ENCODE measurements at regions not wholly inside any gene's neighbourhood (a gene's known extent, or its start where the extent isn't known, plus 50 kb on each side); places are given as distances from the start of the nearest gene placed in this dataset.
"Not testable (repeated sequence)": the region's sequence is repeated elsewhere in the genome, so short reads cannot be mapped to it uniquely, and the experiment has no call there.

- peaks cover 36% of the 10 kb centered on the region for H3K27me3 Mint-ChIP-seq (ENCODE audit: low read depth, unreplicated experiment)
- TF ChIP-seq CTCF (IDR thresholded peaks at IDR 0.05; ENCODE audit: insufficient read depth, low read depth, low read length) (no peak), EZH2 (IDR thresholded peaks at IDR 0.05; ENCODE audit: insufficient read depth, low read length) (no peak)
- peaks cover 3% of the 10 kb centered on the region for H3K9me3 ChIP-seq (ENCODE audit: insufficient read depth, low read depth, low read length)
- peaks cover 15% of the 10 kb centered on the region for H3K4me1 Mint-ChIP-seq (ENCODE audit: low read depth, unreplicated experiment)
- H3K9me3 Mint-ChIP-seq (ENCODE audit: unreplicated experiment) = peaks cover 9% of the 10 kb centered on the region
- H3K4me3 Mint-ChIP-seq (ENCODE audit: unreplicated experiment) = no peak overlapping the region
- H3K79me2 ChIP-seq (ENCODE audit: insufficient read depth, low read length) = no peaks in the 10 kb centered on the region
- no peak overlapping the region for H3K27ac Mint-ChIP-seq (ENCODE audit: unreplicated experiment)
- H3K4me3 ChIP-seq (ENCODE audit: insufficient read depth, low read depth, low read length) = no peak overlapping the region
- no peaks in the 10 kb centered on the region for H3K27me3 ChIP-seq (ENCODE audit: insufficient read depth, low read length)
- H4K20me1 ChIP-seq (ENCODE audit: insufficient read depth, low read length) = no peaks in the 10 kb centered on the region
- no peak overlapping the region for H3K4me2 ChIP-seq (ENCODE audit: low read length)
- no peak for DNase-seq (ENCODE audit: low read depth)
- H3K36me3 ChIP-seq (ENCODE audit: insufficient read depth, low read length) = no peaks in the 10 kb centered on the region
- H3K27ac ChIP-seq (ENCODE audit: low read depth, low read length) = no peak overlapping the region
- no peak for FAIRE-seq
- no peak overlapping the region for H2AFZ ChIP-seq (ENCODE audit: low read depth, low read length)
- H3K9ac ChIP-seq (ENCODE audit: low read length) = no peak overlapping the region
- no peaks in the 10 kb centered on the region for H3K36me3 Mint-ChIP-seq (ENCODE audit: low read depth, unreplicated experiment)
- H3K4me1 ChIP-seq (ENCODE audit: insufficient read depth, low read length) = no peaks in the 10 kb centered on the region
Measured at GRCh38 chr1:213622365-213623063, 365.3 kb upstream of the PROX1 start.

DNA sequence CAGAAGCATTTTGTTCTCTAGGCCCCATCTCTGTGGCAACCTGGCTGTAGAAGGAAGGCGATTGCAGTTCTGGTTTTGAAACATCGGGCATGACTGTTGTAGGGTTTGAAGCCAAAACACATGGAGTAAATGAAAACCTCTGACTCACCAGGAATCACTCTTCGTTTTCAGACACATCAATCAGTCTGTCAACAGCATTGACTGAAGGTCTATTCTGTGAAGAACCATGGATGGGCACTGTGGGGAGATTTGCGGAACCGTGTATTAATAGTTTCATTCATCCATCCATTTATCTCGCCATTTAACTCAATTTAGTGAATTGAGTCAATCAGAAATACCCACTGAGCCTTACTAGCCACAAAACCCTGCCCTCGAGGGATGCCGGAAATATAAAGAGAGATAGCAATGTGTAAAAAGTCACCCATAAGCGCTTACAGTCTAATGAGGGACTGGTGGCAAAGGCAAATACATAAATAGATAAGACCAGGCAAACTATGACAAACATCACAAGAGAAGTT is 364.6 kb upstream of the PROX1 start:
- H3K4me3 ChIP-seq (ENCODE audit: insufficient read depth, low read depth, low read length) = no peak overlapping the region
- TF ChIP-seq CTCF (IDR thresholded peaks at IDR 0.05; ENCODE audit: insufficient read depth, low read depth, low read length) (no peak), EZH2 (IDR thresholded peaks at IDR 0.05; ENCODE audit: insufficient read depth, low read length) (no peak)
- DNase-seq (ENCODE audit: low read depth) (no peak), FAIRE-seq (no peak)
- peaks cover 3% of the 10 kb centered on the region for H3K9me3 ChIP-seq (ENCODE audit: insufficient read depth, low read depth, low read length)
- Mint-ChIP-seq H3K36me3 (ENCODE audit: low read depth, unreplicated experiment) (no peaks in the 10 kb centered on the region), H3K4me1 (ENCODE audit: low read depth, unreplicated experiment) (peaks cover 15% of the 10 kb centered on the region), H3K27me3 (ENCODE audit: low read depth, unreplicated experiment) (peaks cover 33% of the 10 kb centered on the region), H3K27ac (ENCODE audit: unreplicated experiment) (no peak overlapping the region), H3K9me3 (ENCODE audit: unreplicated experiment) (peaks cover 9% of the 10 kb centered on the region), H3K4me3 (ENCODE audit: unreplicated experiment) (no peak overlapping the region)
- no peak overlapping the region for H3K4me2 ChIP-seq (ENCODE audit: low read length)
- no peak overlapping the region for H3K27ac ChIP-seq (ENCODE audit: low read depth, low read length)
- no peaks in the 10 kb centered on the region for H3K79me2 ChIP-seq (ENCODE audit: insufficient read depth, low read length)
- no peak overlapping the region for H2AFZ ChIP-seq (ENCODE audit: low read depth, low read length)
- H3K27me3 ChIP-seq (ENCODE audit: insufficient read depth, low read length) = no peaks in the 10 kb centered on the region
- H3K9ac ChIP-seq (ENCODE audit: low read length) = no peak overlapping the region
- H3K36me3 ChIP-seq (ENCODE audit: insufficient read depth, low read length) = no peaks in the 10 kb centered on the region
- H4K20me1 ChIP-seq (ENCODE audit: insufficient read depth, low read length) = no peaks in the 10 kb centered on the region
- H3K4me1 ChIP-seq (ENCODE audit: insufficient read depth, low read length) = no peaks in the 10 kb centered on the region

GRCh38 chr1:213623862-213624261 is 363.9 kb upstream of the PROX1 start:
- H3K4me3 Mint-ChIP-seq (ENCODE audit: unreplicated experiment) = no peak overlapping the region
- H3K27ac Mint-ChIP-seq (ENCODE audit: unreplicated experiment) = no peak overlapping the region
- TF ChIP-seq CTCF (IDR thresholded peaks at IDR 0.05; ENCODE audit: insufficient read depth, low read depth, low read length) (no peak), EZH2 (IDR thresholded peaks at IDR 0.05; ENCODE audit: insufficient read depth, low read length) (no peak)

DNA sequence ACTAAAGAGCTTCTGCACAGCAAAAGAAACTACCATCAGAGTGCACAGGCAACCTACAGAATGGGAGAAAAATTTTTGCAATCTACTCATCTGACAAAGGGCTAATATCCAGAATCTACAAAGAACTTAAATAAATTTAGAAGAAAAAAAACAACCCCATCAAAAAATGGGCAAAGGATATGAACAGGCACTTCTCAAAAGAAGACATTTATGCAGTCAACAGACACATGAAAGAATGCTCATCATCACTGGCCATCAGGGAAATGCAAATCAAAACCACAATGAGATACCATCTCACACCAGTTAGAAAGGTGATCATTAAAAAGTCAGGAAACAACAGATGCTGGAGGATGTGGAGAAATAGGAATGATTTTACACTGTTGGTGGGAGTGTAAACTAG is 351.0 kb upstream of the PROX1 start:
- peaks cover 12% of the 10 kb centered on the region for H3K9me3 Mint-ChIP-seq (ENCODE audit: unreplicated experiment)
- H3K27ac Mint-ChIP-seq (ENCODE audit: unreplicated experiment) = not testable (repeated sequence)

More at GRCh38 chr1:213623862-213624261, 363.9 kb upstream of the PROX1 start:
- H3K9me3 Mint-ChIP-seq (ENCODE audit: unreplicated experiment) = peaks cover 11% of the 10 kb centered on the region
- Histone ChIP-seq H3K36me3 (ENCODE audit: insufficient read depth, low read length) (no peaks in the 10 kb centered on the region), H2AFZ (ENCODE audit: low read depth, low read length) (no peak overlapping the region), H3K4me1 (ENCODE audit: insufficient read depth, low read length) (no peaks in the 10 kb centered on the region), H3K79me2 (ENCODE audit: insufficient read depth, low read length) (no peaks in the 10 kb centered on the region), H3K27me3 (ENCODE audit: insufficient read depth, low read length) (no peaks in the 10 kb centered on the region), H3K9ac (ENCODE audit: low read length) (no peak overlapping the region), H3K4me3 (ENCODE audit: insufficient read depth, low read depth, low read length) (no peak overlapping the region), H3K27ac (ENCODE audit: low read depth, low read length) (no peak overlapping the region), H3K9me3 (ENCODE audit: insufficient read depth, low read depth, low read length) (peaks cover under 1% of the 10 kb centered on the region), H4K20me1 (ENCODE audit: insufficient read depth, low read length) (no peaks in the 10 kb centered on the region), H3K4me2 (ENCODE audit: low read length) (no peak overlapping the region)
- DNase-seq (ENCODE audit: low read depth) = no peak
- H3K36me3 Mint-ChIP-seq (ENCODE audit: low read depth, unreplicated experiment) = no peaks in the 10 kb centered on the region
- H3K27me3 Mint-ChIP-seq (ENCODE audit: low read depth, unreplicated experiment) = peaks cover 32% of the 10 kb centered on the region
- FAIRE-seq = no peak
- peaks cover 15% of the 10 kb centered on the region for H3K4me1 Mint-ChIP-seq (ENCODE audit: low read depth, unreplicated experiment)

More for the DNA sequence above, 351.0 kb upstream of the PROX1 start:
- not testable (repeated sequence) for H3K36me3 ChIP-seq (ENCODE audit: insufficient read depth, low read length); H4K20me1 ChIP-seq (ENCODE audit: insufficient read depth, low read length); H3K4me1 ChIP-seq (ENCODE audit: insufficient read depth, low read length); H3K79me2 ChIP-seq (ENCODE audit: insufficient read depth, low read length); H3K27me3 Mint-ChIP-seq (ENCODE audit: low read depth, unreplicated experiment); H3K9ac ChIP-seq (ENCODE audit: low read length); DNase-seq (ENCODE audit: low read depth); H3K36me3 Mint-ChIP-seq (ENCODE audit: low read depth, unreplicated experiment); H3K27me3 ChIP-seq (ENCODE audit: insufficient read depth, low read length); H3K9me3 ChIP-seq (ENCODE audit: insufficient read depth, low read depth, low read length); FAIRE-seq; H3K4me1 Mint-ChIP-seq (ENCODE audit: low read depth, unreplicated experiment); H3K4me2 ChIP-seq (ENCODE audit: low read length); H3K4me3 Mint-ChIP-seq (ENCODE audit: unreplicated experiment); H3K27ac ChIP-seq (ENCODE audit: low read depth, low read length); H3K4me3 ChIP-seq (ENCODE audit: insufficient read depth, low read depth, low read length); H2AFZ ChIP-seq (ENCODE audit: low read depth, low read length)
